Glutamatergic neuron (in vitro differentiated cells): ENCODE measurements at regions not wholly inside any gene's neighbourhood (a gene's known extent, or its start where the extent isn't known, plus 50 kb on each side); places are given as distances from the start of the nearest gene placed in this dataset.
"Not testable (repeated sequence)": the region's sequence is repeated elsewhere in the genome, so short reads cannot be mapped to it uniquely, and the experiment has no call there.

Experiments
- DNase-seq: peaks from one replicate; pipeline ENCODE4 v3.0.0; 2022
- H3K27ac Mint-ChIP-seq: one replicate; pipeline ENCODE4 v1.8.0; 2020; ENCODE audit warnings: mild to moderate bottlenecking, mixed read lengths, inconsistent platforms; ENCODE audit not compliant: unreplicated experiment
- H3K27me3 Mint-ChIP-seq: one replicate; pipeline ENCODE4 v1.8.0; 2020; ENCODE audit warnings: mild to moderate bottlenecking, moderate library complexity, mixed read lengths, inconsistent platforms; ENCODE audit not compliant: unreplicated experiment
- H3K36me3 Mint-ChIP-seq: one replicate; pipeline ENCODE4 v1.8.0; 2020; ENCODE audit warnings: mild to moderate bottlenecking, mixed read lengths, inconsistent platforms; ENCODE audit not compliant: unreplicated experiment
- H3K4me1 Mint-ChIP-seq: one replicate; pipeline ENCODE4 v1.8.0; 2020; ENCODE audit warnings: mild to moderate bottlenecking, low read depth, mixed read lengths, inconsistent platforms; ENCODE audit not compliant: unreplicated experiment
- H3K4me3 Mint-ChIP-seq: one replicate; pipeline ENCODE4 v1.8.0; 2020; ENCODE audit warnings: mild to moderate bottlenecking, mixed read lengths, inconsistent platforms; ENCODE audit not compliant: unreplicated experiment
- H3K9me3 Mint-ChIP-seq: one replicate; pipeline ENCODE4 v1.8.0; 2020; ENCODE audit warnings: mild to moderate bottlenecking, moderate library complexity, mixed read lengths, inconsistent platforms; ENCODE audit not compliant: unreplicated experiment
- TF ChIP-seq, protein P1 (sequence below): fragments of 200-600 bp; sonication (generic); IDR thresholded peaks from one replicate; pipeline ENCODE4 v1.5.0; 2021; ENCODE audit not compliant: partially characterized antibody, unreplicated experiment

DNA sequence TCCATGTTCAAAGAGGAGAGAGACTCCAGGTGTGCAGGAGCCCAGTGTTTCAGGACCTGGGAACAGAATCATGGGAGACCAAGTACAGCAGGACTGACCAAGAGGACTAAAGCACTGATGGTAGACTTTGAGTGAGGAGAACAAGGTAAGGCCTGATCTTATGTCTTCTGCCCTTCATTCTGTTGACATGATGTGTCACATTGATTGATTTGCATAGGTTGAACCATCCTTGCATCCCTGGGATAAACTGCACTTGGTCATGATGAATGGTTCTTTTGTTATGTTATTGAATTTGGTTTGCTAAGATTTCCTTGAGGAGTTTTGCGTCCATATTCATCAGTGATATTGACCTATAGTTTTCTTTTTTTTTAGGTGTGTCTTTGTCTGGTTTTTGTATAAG is 497.0 kb downstream of the TMEM121 start:
- TF ChIP-seq, protein P1, sequence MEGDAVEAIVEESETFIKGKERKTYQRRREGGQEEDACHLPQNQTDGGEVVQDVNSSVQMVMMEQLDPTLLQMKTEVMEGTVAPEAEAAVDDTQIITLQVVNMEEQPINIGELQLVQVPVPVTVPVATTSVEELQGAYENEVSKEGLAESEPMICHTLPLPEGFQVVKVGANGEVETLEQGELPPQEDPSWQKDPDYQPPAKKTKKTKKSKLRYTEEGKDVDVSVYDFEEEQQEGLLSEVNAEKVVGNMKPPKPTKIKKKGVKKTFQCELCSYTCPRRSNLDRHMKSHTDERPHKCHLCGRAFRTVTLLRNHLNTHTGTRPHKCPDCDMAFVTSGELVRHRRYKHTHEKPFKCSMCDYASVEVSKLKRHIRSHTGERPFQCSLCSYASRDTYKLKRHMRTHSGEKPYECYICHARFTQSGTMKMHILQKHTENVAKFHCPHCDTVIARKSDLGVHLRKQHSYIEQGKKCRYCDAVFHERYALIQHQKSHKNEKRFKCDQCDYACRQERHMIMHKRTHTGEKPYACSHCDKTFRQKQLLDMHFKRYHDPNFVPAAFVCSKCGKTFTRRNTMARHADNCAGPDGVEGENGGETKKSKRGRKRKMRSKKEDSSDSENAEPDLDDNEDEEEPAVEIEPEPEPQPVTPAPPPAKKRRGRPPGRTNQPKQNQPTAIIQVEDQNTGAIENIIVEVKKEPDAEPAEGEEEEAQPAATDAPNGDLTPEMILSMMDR: no peak
- peaks cover 2% of the 10 kb centered on the region for H3K27me3 Mint-ChIP-seq
- DNase-seq: no peak
- H3K4me1 Mint-ChIP-seq: no peaks in the 10 kb centered on the region
- no peaks in the 10 kb centered on the region for H3K36me3 Mint-ChIP-seq
- H3K27ac Mint-ChIP-seq: no peak overlapping the region
- H3K4me3 Mint-ChIP-seq: no peak overlapping the region
- H3K9me3 Mint-ChIP-seq: peaks cover 4% of the 10 kb centered on the region

DNA sequence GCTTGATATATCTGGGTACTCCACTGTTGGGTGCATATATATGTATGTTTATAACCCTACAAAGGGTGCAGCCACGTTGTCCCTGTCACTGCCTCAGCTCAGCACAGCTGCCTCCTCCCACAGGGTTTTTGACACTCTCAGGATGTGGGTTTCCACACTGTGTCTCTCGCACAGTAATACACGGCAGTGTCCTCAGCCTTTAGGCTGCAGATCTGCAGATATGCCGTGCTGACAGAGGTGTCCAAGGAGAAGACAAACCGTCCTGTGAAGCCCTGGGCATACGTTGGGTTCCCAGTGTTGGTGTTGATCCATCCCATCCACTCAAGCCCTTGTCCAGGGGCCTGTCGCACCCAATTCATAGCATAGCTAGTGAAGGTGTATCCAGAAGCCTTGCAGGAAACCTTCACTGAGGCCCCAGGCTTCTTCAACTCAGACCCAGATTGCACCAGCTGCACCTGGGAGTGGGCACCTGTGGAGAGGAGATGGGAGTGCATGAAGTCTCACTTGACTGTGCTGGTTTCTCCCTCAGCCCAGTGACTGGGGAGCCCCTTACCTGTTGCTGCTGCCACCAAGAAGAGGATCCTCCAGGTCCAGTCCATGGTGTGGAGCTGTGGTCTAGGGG is 498.7 kb downstream of the TMEM121 start:
- Mint-ChIP-seq H3K36me3 (no peaks in the 10 kb centered on the region), H3K4me1 (no peaks in the 10 kb centered on the region), H3K27me3 (peaks cover 2% of the 10 kb centered on the region), H3K4me3 (no peak overlapping the region), H3K27ac (no peak overlapping the region), H3K9me3 (peaks cover 6% of the 10 kb centered on the region)
- no peak for DNase-seq
- TF ChIP-seq, protein P1: no peak

DNA sequence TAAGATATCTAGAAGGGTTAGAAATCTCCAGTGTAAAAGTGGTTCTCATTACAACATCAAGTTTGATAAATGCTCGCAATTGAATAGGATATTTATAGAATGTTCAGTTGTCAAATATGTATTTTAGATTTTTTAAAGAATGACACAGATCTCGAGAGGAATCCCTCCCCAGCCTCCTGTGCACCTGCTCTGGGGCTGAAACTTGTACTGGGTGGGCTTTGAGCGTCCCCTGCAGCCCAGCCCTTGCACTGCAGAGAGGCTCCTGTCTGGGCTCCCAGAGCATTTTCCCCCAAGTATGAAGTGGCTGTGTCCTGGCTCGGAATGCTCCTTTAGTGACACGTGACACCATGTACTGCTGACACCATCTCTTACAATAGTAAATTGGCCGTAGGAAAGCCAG is 499.6 kb downstream of the TMEM121 start:
- no peaks in the 10 kb centered on the region for H3K4me1 Mint-ChIP-seq
- H3K4me3 Mint-ChIP-seq: no peak overlapping the region
- H3K36me3 Mint-ChIP-seq: no peaks in the 10 kb centered on the region
- H3K27ac Mint-ChIP-seq: no peak overlapping the region
- TF ChIP-seq, protein P1: no peak
- no peak for DNase-seq
- peaks cover 9% of the 10 kb centered on the region for H3K9me3 Mint-ChIP-seq
- peaks cover 2% of the 10 kb centered on the region for H3K27me3 Mint-ChIP-seq

DNA sequence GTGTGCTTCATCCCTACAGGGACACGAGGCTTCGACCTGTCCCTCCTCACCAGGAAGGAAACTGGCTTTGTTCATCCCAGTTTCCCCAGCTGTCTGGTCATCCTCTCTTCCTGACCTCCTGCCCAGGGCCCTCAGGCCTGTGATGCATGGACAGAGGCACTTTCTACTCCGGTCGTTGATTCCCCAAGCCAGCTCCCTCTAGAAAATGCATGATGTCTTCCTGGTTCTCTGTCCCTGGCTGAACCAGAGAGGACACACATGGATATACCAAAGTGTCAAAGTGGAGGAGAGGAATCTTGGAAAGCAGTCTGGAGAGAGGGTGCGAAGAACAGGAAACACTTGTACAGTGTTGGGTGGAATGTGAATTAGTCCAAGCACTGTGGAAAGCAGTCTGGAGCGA is 501.4 kb downstream of the TMEM121 start:
- H3K36me3 Mint-ChIP-seq, H3K27ac Mint-ChIP-seq, H3K4me3 Mint-ChIP-seq, DNase-seq, H3K4me1 Mint-ChIP-seq, H3K27me3 Mint-ChIP-seq: not testable (repeated sequence)
- H3K9me3 Mint-ChIP-seq: peaks cover 12% of the 10 kb centered on the region

DNA sequence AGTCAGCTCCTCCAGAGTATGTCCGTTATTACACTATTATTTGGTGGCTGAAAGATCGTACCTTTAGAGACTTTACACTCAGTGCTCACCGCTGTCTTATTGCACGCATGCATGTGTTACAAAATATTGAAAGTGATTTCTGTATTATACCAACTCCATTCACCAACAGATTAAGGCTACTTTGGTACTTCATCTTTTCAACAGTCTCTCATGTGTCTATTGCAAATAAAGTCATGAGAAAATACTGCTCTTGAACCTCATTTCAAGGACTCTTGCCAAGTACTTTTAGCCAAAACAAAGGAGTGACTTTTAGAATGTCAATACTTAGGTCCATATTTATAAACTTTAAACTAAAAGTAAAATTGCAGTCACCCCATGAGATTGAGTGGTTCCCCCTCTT is 503.6 kb downstream of the TMEM121 start:
- no peaks in the 10 kb centered on the region for H3K4me1 Mint-ChIP-seq
- H3K4me3 Mint-ChIP-seq: no peak overlapping the region
- H3K27ac Mint-ChIP-seq: no peak overlapping the region
- H3K9me3 Mint-ChIP-seq: peaks cover 13% of the 10 kb centered on the region
- TF ChIP-seq, protein P1: no peak
- peaks cover 2% of the 10 kb centered on the region for H3K27me3 Mint-ChIP-seq
- peaks cover 6% of the 10 kb centered on the region for H3K36me3 Mint-ChIP-seq
- DNase-seq: no peak
